ENCODE measurements at regions not wholly inside any gene's neighbourhood (a gene's known extent, or its start where the extent isn't known, plus 50 kb on each side); places are given as distances from the start of the nearest gene placed in this dataset.

- TF ChIP-seq CTCF (IDR thresholded peaks at IDR 0.05), result no peak
- no peak for TF ChIP-seq POLR2AphosphoS5 (IDR thresholded peaks at IDR 0.05; ENCODE audit: insufficient read depth in 1 of 2, low read depth in 1 of 2)
- TF ChIP-seq POLR2A (IDR thresholded peaks at IDR 0.05), result no peak
Observed at GRCh38 chr6:75024828-75025227, 181.0 kb downstream of the COL12A1 start.

All from vagina (tissue), 2 donors.